Loucy (cell line): ENCODE measurements at regions not wholly inside any gene's neighbourhood (a gene's known extent, or its start where the extent isn't known, plus 50 kb on each side); places are given as distances from the start of the nearest gene placed in this dataset.

Source experiments
- H2AFZ ChIP-seq: fragments of 200-600 bp; sonication (generic); 2 replicates; pipeline ENCODE4 v1.6.0; 2016; ENCODE audit warnings: antibody characterized with exemption, mild to moderate bottlenecking, low read length, moderate library complexity
- H3F3A ChIP-seq: fragments of 200-600 bp; 2 replicates; pipeline ENCODE4 v1.6.0; 2016; ENCODE audit warnings: antibody characterized with exemption, low read depth, mild to moderate bottlenecking
- H3K27me3 ChIP-seq: fragments of 200-600 bp; sonication (generic); 2 replicates; pipeline ENCODE4 v1.6.1; 2014; ENCODE audit warnings: low read length, mild to moderate bottlenecking; ENCODE audit not compliant: insufficient read depth, poor library complexity, severe bottlenecking
- H3K36me3 ChIP-seq: fragments of 200-600 bp; sonication (generic); 2 replicates; pipeline ENCODE4 v1.6.1; 2016; ENCODE audit warnings: low read length; ENCODE audit not compliant: insufficient read depth
- H3K4me1 ChIP-seq: fragments of 200-600 bp; sonication (generic); 2 replicates; pipeline ENCODE4 v1.5.1; 2014; ENCODE audit warnings: low read length, mild to moderate bottlenecking; ENCODE audit not compliant: insufficient read depth, poor library complexity, severe bottlenecking
- H3K4me2 ChIP-seq: fragments of 200-600 bp; sonication (generic); 2 replicates; pipeline ENCODE4 v1.6.0; 2014; ENCODE audit warnings: antibody characterized with exemption, low read length, low read depth, mild to moderate bottlenecking; ENCODE audit not compliant: poor library complexity, severe bottlenecking
- H3K4me3 ChIP-seq: fragments of 200-600 bp; sonication (generic); 2 replicates; pipeline ENCODE4 v1.5.1; 2014; ENCODE audit warnings: low read length, mild to moderate bottlenecking, mixed read lengths; ENCODE audit not compliant: poor library complexity, severe bottlenecking
- H3K79me2 ChIP-seq: fragments of 200-600 bp; sonication (generic); 2 replicates; pipeline ENCODE4 v1.6.1; 2014; ENCODE audit warnings: low read length; ENCODE audit not compliant: insufficient read depth
- H3K9ac ChIP-seq: fragments of 200-600 bp; sonication (generic); 2 replicates; pipeline ENCODE4 v1.6.0; 2014; ENCODE audit warnings: mild to moderate bottlenecking, low read depth, low read length, moderate library complexity; ENCODE audit not compliant: poor library complexity, severe bottlenecking
- H3K9me2 ChIP-seq: fragments of 200-600 bp; sonication (generic); replicated peaks from 2 replicates; pipeline ENCODE4 v1.6.1; 2016; ENCODE audit warnings: low read depth, low read length, mixed read lengths
- H3K9me3 ChIP-seq: fragments of 200-600 bp; sonication (generic); 2 replicates; pipeline ENCODE4 v1.6.1; 2014; ENCODE audit warnings: mild to moderate bottlenecking, antibody characterized with exemption, low read length, low read depth; ENCODE audit not compliant: insufficient read depth
- H4K20me1 ChIP-seq: fragments of 200-600 bp; sonication (generic); 2 replicates; pipeline ENCODE4 v1.6.0; 2014; ENCODE audit warnings: antibody characterized with exemption, low read length, mild to moderate bottlenecking; ENCODE audit not compliant: insufficient read depth, poor library complexity, severe bottlenecking
- CTCF ChIP-seq: fragments of 200-600 bp; sonication (generic); conservative IDR thresholded peaks from 2 replicates; pipeline ENCODE4 v1.5.1; 2014; ENCODE audit warnings: mild to moderate bottlenecking, antibody characterized with exemption, low read length
- EZH2phosphoT487 ChIP-seq: fragments of 200-600 bp; IDR thresholded peaks from 2 replicates; pipeline ENCODE4 v1.6.1; 2018; ENCODE audit warnings: antibody characterized with exemption, mild to moderate bottlenecking, moderate library complexity, borderline replicate concordance

DNA sequence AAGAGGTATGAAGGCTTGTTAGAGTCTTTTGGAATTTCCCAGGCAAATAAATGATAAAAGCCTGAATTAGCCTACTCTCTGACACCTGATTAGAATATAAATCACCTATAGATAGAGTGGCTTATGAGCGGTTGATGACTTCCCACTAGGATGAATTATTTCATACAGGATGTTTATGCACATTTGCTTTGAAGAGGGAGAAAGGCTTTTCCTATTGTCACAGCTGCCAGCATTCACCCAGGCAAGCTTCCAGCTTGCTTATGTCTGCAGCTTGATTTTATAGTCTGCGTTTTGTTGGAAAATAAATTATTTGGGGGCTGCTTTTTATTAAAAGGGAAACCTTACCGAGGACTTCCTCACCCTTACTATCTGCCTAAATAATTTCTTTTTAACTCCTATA is 51.3 kb upstream of the EIF2S2 start:
- H3F3A ChIP-seq, result no peaks in the 10 kb centered on the region
- no peaks in the 10 kb centered on the region for H4K20me1 ChIP-seq
- no peak overlapping the region for H2AFZ ChIP-seq
- H3K9me2 ChIP-seq, result no peaks in the 10 kb centered on the region
- no peaks in the 10 kb centered on the region for H3K27me3 ChIP-seq
- H3K9ac ChIP-seq, result no peak overlapping the region
- no peaks in the 10 kb centered on the region for H3K36me3 ChIP-seq
- H3K4me2 ChIP-seq, result no peak overlapping the region
- TF ChIP-seq CTCF (no peak), EZH2phosphoT487 (no peak)
- H3K79me2 ChIP-seq, result no peaks in the 10 kb centered on the region
- peaks cover 10% of the 10 kb centered on the region for H3K4me1 ChIP-seq
- H3K9me3 ChIP-seq, result no peaks in the 10 kb centered on the region
- no peak overlapping the region for H3K4me3 ChIP-seq

GRCh38 chr20:34164381-34164984 is 52.4 kb upstream of the EIF2S2 start:
- Histone ChIP-seq H3K79me2 (no peaks in the 10 kb centered on the region), H2AFZ (peak overlapping the region; percentile 24; the same call in 1 of the 2 replicates), H3F3A (no peaks in the 10 kb centered on the region), H3K9me3 (no peaks in the 10 kb centered on the region), H3K9me2 (no peaks in the 10 kb centered on the region), H3K9ac (no peak overlapping the region), H3K36me3 (no peaks in the 10 kb centered on the region), H3K4me1 (peaks cover 10% of the 10 kb centered on the region), H3K4me2 (no peak overlapping the region), H3K27me3 (no peaks in the 10 kb centered on the region), H3K4me3 (no peak overlapping the region), H4K20me1 (no peaks in the 10 kb centered on the region)
- TF ChIP-seq CTCF, result no peak
- no peak for TF ChIP-seq EZH2phosphoT487

GRCh38 chr20:34165018-34165619 is 53.1 kb upstream of the EIF2S2 start:
- Histone ChIP-seq H3K27me3 (no peaks in the 10 kb centered on the region), H3K79me2 (no peaks in the 10 kb centered on the region), H3K9me3 (no peaks in the 10 kb centered on the region), H3K4me2 (peak overlapping the region; percentile 23), H3K36me3 (no peaks in the 10 kb centered on the region), H3K4me1 (peaks cover 10% of the 10 kb centered on the region), H4K20me1 (no peaks in the 10 kb centered on the region), H3F3A (no peaks in the 10 kb centered on the region), H3K4me3 (peak overlapping the region; percentile 2), H2AFZ (peak overlapping the region; percentile 24; the same call in 1 of the 2 replicates), H3K9ac (no peak overlapping the region), H3K9me2 (no peaks in the 10 kb centered on the region)
- TF ChIP-seq CTCF, result no peak
- TF ChIP-seq EZH2phosphoT487, result no peak
